Sigmoid colon (tissue), 4 donors: ENCODE measurements at regions not wholly inside any gene's neighbourhood (a gene's known extent, or its start where the extent isn't known, plus 50 kb on each side); places are given as distances from the start of the nearest gene placed in this dataset.

Source experiments
- POLR2AphosphoS5 ChIP-seq, 4 donors: sonication (generic); formaldehyde crosslinking; IDR thresholded peaks; one replicate each; pipeline ENCODE4 v1.6.1; 2017; ENCODE audit warnings: antibody characterized with exemption in 4 of 4
- TF ChIP-seq, protein P1 (sequence below), 4 experiments: fragments of 450-650 bp in 3 of 4; fragments of 200-600 bp in 1 of 4; IDR thresholded peaks; one replicate each; pipeline ENCODE4 v1.5.1; 2016 to 2019; ENCODE audit warnings: antibody characterized with exemption in 4 of 4, mild to moderate bottlenecking in 3 of 4, moderate library complexity in 2 of 4

DNA sequence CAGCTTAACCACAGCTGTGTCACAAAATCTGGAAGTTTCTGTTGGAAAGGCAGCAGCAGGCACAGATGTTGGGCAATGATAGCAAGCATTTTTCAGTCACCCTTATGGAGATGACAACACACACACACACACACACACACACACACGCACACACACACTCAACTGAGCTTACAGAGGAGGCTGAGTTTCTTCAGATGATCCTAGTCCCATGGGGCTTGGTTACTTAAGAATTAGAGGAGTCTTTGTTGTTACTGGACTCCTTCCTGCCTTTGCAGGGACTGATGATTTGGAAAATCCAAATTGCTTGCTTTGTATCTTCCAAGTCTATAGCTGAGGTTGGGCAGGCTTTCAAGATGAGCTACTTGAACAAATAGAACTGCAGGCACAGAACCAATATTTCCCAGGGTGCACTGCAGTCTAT, 740.1 kb upstream of the PITX2 start:
- TF ChIP-seq, protein P1, sequence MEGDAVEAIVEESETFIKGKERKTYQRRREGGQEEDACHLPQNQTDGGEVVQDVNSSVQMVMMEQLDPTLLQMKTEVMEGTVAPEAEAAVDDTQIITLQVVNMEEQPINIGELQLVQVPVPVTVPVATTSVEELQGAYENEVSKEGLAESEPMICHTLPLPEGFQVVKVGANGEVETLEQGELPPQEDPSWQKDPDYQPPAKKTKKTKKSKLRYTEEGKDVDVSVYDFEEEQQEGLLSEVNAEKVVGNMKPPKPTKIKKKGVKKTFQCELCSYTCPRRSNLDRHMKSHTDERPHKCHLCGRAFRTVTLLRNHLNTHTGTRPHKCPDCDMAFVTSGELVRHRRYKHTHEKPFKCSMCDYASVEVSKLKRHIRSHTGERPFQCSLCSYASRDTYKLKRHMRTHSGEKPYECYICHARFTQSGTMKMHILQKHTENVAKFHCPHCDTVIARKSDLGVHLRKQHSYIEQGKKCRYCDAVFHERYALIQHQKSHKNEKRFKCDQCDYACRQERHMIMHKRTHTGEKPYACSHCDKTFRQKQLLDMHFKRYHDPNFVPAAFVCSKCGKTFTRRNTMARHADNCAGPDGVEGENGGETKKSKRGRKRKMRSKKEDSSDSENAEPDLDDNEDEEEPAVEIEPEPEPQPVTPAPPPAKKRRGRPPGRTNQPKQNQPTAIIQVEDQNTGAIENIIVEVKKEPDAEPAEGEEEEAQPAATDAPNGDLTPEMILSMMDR (IDR thresholded peaks at IDR 0.05) = no peak
- no peak for TF ChIP-seq POLR2AphosphoS5 (IDR thresholded peaks at IDR 0.05)
